K562 (cell line): ENCODE measurements at regions not wholly inside any gene's neighbourhood (a gene's known extent, or its start where the extent isn't known, plus 50 kb on each side); places are given as distances from the start of the nearest gene placed in this dataset.

Experiments used
- BHLHE40 ChIP-seq: IDR thresholded peaks from 2 replicates; pipeline ENCODE4 v1.6.1; 2011; ENCODE audit warnings: low read length, improper control_type of control experiment
- DPF2 ChIP-seq: fragments of 450-650 bp; IDR thresholded peaks from 2 replicates; pipeline ENCODE4 v1.6.1; 2016
- E2F1 ChIP-seq: sonication (generic); formaldehyde crosslinking; IDR thresholded peaks from 2 replicates; pipeline ENCODE4 v1.8.1; 2023; ENCODE audit warnings: mild to moderate bottlenecking, missing genetic modification reagents, moderate library complexity
- E2F3 ChIP-seq: fragments of 250-450 bp; sonication (Bioruptor Pico); IDR thresholded peaks from 2 replicates; pipeline ENCODE4 v1.4.0; 2020; ENCODE audit warnings: mild to moderate bottlenecking
- EP400 ChIP-seq: fragments of 450-650 bp; IDR thresholded peaks from 2 replicates; pipeline ENCODE4 v1.6.1; 2017; ENCODE audit warnings: antibody characterized with exemption, mild to moderate bottlenecking, moderate library complexity
- ETS1 ChIP-seq: conservative IDR thresholded peaks from 2 replicates; pipeline ENCODE4 v1.6.1; 2011; ENCODE audit warnings: low read depth, mild to moderate bottlenecking, low read length; ENCODE audit not compliant: control insufficient read depth
- FOXA3 ChIP-seq, 2 experiments: fragments of 450-650 bp in 1 of 2; sonication (generic) in 1 of 2; formaldehyde crosslinking; IDR thresholded peaks in 1 of 2; conservative IDR thresholded peaks in 1 of 2; 2 replicates each; pipeline versions ENCODE4 v1.4.0 to v1.8.0; 2020 to 2022; ENCODE audit warnings: mild to moderate bottlenecking in 2 of 2, missing genetic modification reagents in 1 of 2
- HNRNPK ChIP-seq: fragments of 200-400 bp; formaldehyde crosslinking; IDR thresholded peaks from one replicate; pipeline ENCODE4 v1.6.1; 2018; ENCODE audit warnings: mild to moderate bottlenecking, low read depth, low read length; ENCODE audit not compliant: poor library complexity, severe bottlenecking
- POLR2AphosphoS5 ChIP-seq: IDR thresholded peaks from 2 replicates; pipeline ENCODE4 v1.6.1; 2011; ENCODE audit warnings: mild to moderate bottlenecking, low read depth, low read length, moderate library complexity; ENCODE audit not compliant: control insufficient read depth, insufficient read depth
- PPARD ChIP-seq: fragments of 250-450 bp; sonication (Bioruptor Pico); IDR thresholded peaks from 2 replicates; pipeline ENCODE4 v1.8.0; 2022; ENCODE audit warnings: inconsistent platforms, mild to moderate bottlenecking, moderate library complexity
- RB1 ChIP-seq: fragments of 450-650 bp; IDR thresholded peaks from 2 replicates; pipeline ENCODE4 v1.6.1; 2017; ENCODE audit warnings: low read depth, mild to moderate bottlenecking
- SMARCA4 ChIP-seq: fragments of 450-650 bp; IDR thresholded peaks from 2 replicates; pipeline ENCODE4 v1.6.1; 2016
- SP2 ChIP-seq: IDR thresholded peaks from 2 replicates; pipeline ENCODE4 v1.6.1; 2011; ENCODE audit warnings: mild to moderate bottlenecking, low read depth, low read length, moderate library complexity; ENCODE audit not compliant: poor library complexity, severe bottlenecking; ENCODE audit errors: extremely low read depth
- TAF7 ChIP-seq: fragments of 450-650 bp; IDR thresholded peaks from 2 replicates; pipeline ENCODE4 v1.6.1; 2016; ENCODE audit warnings: missing genetic modification characterization, missing compliant biosample characterization
- TARDBP ChIP-seq: fragments of 450-650 bp; IDR thresholded peaks from 2 replicates; pipeline ENCODE4 v1.6.1; 2016
- TCF7 ChIP-seq: sonication (generic); IDR thresholded peaks from 2 replicates; pipeline ENCODE4 v1.6.1; 2016; ENCODE audit warnings: antibody characterized with exemption, borderline replicate concordance
- ZHX1 ChIP-seq: fragments of 150-350 bp; conservative IDR thresholded peaks from 2 replicates; pipeline ENCODE4 v1.6.1; 2014; ENCODE audit warnings: low read length
- ZNF143 ChIP-seq: sonication (generic); formaldehyde crosslinking; IDR thresholded peaks from 2 replicates; pipeline ENCODE4 v1.9.0; 2022; ENCODE audit warnings: mild to moderate bottlenecking, missing genetic modification reagents
- ZNF253 ChIP-seq: fragments of 250-450 bp; sonication (Bioruptor Pico); conservative IDR thresholded peaks from 2 replicates; pipeline ENCODE4 v1.6.1; 2021; ENCODE audit warnings: mild to moderate bottlenecking
- ZNF263 ChIP-seq: sonication (generic); formaldehyde crosslinking; IDR thresholded peaks from 2 replicates; pipeline ENCODE4 v1.8.0; 2022; ENCODE audit warnings: mild to moderate bottlenecking, missing genetic modification reagents, borderline replicate concordance
- TF ChIP-seq, protein P1 (sequence below): sonication (generic); formaldehyde crosslinking; IDR thresholded peaks from 2 replicates; pipeline ENCODE4 v1.8.1; 2023; ENCODE audit warnings: mild to moderate bottlenecking, missing genetic modification reagents

DNA sequence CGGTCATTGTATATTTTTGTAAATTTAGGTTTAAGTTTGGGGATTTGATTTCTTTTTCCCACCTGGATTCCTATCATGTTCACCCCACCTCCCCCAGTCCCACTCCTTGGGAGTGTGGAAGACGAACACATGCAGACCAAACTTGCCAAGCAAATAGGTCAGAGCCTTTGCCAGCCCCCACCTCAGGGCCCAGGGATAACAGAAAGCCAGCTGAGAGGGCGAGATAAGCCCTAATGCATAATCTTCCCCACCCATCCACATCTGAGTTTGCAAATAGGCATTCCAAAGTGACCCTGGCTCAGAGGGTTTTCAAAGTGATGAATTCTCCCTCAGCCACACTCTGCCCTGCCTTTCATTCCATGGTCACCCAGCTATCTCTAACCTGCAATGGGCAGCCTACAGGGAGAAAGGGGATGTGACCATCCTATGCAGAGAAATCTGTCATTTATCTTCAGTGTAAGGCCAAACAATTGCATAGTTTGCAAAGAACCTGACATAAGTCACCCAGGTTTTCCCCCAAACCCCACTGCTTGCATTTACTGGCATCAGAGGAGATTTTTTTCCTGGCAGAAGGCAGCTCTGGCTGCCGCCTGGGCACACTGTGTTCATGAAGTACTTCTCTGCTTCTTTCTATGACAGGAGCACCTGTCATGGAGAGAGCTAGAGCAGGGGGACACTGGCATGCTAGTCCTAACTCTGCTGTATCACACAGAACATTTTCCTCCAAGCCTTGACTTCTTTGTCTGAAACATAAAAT is 69.0 kb upstream of the NFIA start (continued):
- TF ChIP-seq ETS1 (0 out of 2 replicates have a peak, but pooled peaks have one; percentile 41), DPF2 (peak; percentile 99), ZNF143 (CRISPR knock-in tag) (no peak), ZNF253 (no peak), SMARCA4 (peak; percentile 99), TARDBP (peak; percentile 93), PPARD (CRISPR knock-in tag) (no peak), TCF7 (peak; percentile 50; the same call in 1 of the 2 replicates), BHLHE40 (peak; percentile 44; the same call in 1 of the 2 replicates), FOXA3 (CRISPR knock-in tag; conservative IDR thresholded peaks at IDR 0.05 in 1 of 2, IDR thresholded peaks at IDR 0.05 in 1 of 2) (peak in 1 of 2 experiments; percentile 33; a peak in 1 of 4 replicates), ZHX1 (no peak), HNRNPK (no peak), ZNF263 (CRISPR knock-in tag) (no peak; the same call in 1 of the 2 replicates), E2F1 (CRISPR knock-in tag) (no peak), E2F3 (CRISPR knock-in tag) (no peak), SP2 (no peak), EP400 (peak; percentile 62), TAF7 (tag) (no peak), POLR2AphosphoS5 (peak; percentile 98), RB1 (peak; percentile 46; the same call in 1 of the 2 replicates)
- TF ChIP-seq, protein P1, sequence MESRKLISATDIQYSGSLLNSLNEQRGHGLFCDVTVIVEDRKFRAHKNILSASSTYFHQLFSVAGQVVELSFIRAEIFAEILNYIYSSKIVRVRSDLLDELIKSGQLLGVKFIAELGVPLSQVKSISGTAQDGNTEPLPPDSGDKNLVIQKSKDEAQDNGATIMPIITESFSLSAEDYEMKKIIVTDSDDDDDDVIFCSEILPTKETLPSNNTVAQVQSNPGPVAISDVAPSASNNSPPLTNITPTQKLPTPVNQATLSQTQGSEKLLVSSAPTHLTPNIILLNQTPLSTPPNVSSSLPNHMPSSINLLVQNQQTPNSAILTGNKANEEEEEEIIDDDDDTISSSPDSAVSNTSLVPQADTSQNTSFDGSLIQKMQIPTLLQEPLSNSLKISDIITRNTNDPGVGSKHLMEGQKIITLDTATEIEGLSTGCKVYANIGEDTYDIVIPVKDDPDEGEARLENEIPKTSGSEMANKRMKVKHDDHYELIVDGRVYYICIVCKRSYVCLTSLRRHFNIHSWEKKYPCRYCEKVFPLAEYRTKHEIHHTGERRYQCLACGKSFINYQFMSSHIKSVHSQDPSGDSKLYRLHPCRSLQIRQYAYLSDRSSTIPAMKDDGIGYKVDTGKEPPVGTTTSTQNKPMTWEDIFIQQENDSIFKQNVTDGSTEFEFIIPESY = no peak
